ENCODE measurements at regions not wholly inside any gene's neighbourhood (a gene's known extent, or its start where the extent isn't known, plus 50 kb on each side); places are given as distances from the start of the nearest gene placed in this dataset.
"Not testable (repeated sequence)": the region's sequence is repeated elsewhere in the genome, so short reads cannot be mapped to it uniquely, and the experiment has no call there.

GRCh38 chr5:125487231-125487630 lies 740.8 kb upstream of the ZNF608 start:
- no peak for DNase-seq

- not testable (repeated sequence) for DNase-seq
Measured at GRCh38 chr5:125487652-125488051, 741.2 kb upstream of the ZNF608 start.

- no peak for DNase-seq
Measured at GRCh38 chr5:125489146-125489545, 742.7 kb upstream of the ZNF608 start.

GRCh38 chr5:125491986-125492492 lies 745.6 kb upstream of the ZNF608 start:
- no peak for DNase-seq

- DNase-seq = no peak
Measured at GRCh38 chr5:125492977-125493376, 746.5 kb upstream of the ZNF608 start.

- no peak for DNase-seq
Measured at GRCh38 chr5:125496393-125496792, 750.0 kb upstream of the ZNF608 start.

GRCh38 chr5:125497651-125498050 lies 751.2 kb upstream of the ZNF608 start:
- no peak for DNase-seq

GRCh38 chr5:125499636-125500332 lies 753.3 kb upstream of the ZNF608 start:
- DNase-seq = no peak

GRCh38 chr5:125501396-125501795 lies 755.0 kb upstream of the ZNF608 start:
- no peak for DNase-seq

GRCh38 chr5:125503946-125504345 lies 757.5 kb upstream of the ZNF608 start:
- no peak for DNase-seq

- DNase-seq = no peak
Measured at GRCh38 chr5:125505115-125505514, 758.7 kb upstream of the ZNF608 start.

GRCh38 chr5:125506124-125506523 lies 759.7 kb upstream of the ZNF608 start:
- no peak for DNase-seq

- no peak for DNase-seq
Measured at GRCh38 chr5:125508225-125508624, 761.8 kb upstream of the ZNF608 start.

GRCh38 chr5:125510651-125511050 lies 764.2 kb upstream of the ZNF608 start:
- DNase-seq = no peak

- no peak for DNase-seq
Measured at GRCh38 chr5:125517973-125518550, 771.6 kb upstream of the ZNF608 start.

- no peak for DNase-seq
Measured at GRCh38 chr5:125521289-125521688, 774.9 kb upstream of the ZNF608 start.

- DNase-seq = no peak
Measured at GRCh38 chr5:125525356-125525755, 778.9 kb upstream of the ZNF608 start.

- DNase-seq = no peak
Measured at GRCh38 chr5:125526966-125527365, 780.5 kb upstream of the ZNF608 start.

- no peak for DNase-seq
Measured at GRCh38 chr5:125528881-125529280, 782.4 kb upstream of the ZNF608 start.

GRCh38 chr5:125530833-125531615 lies 784.6 kb upstream of the ZNF608 start:
- no peak for DNase-seq

GRCh38 chr5:125536095-125536494 lies 789.7 kb upstream of the ZNF608 start:
- no peak for DNase-seq

GRCh38 chr5:125536582-125536981 lies 790.1 kb upstream of the ZNF608 start:
- DNase-seq = no peak

- DNase-seq = no peak
Measured at GRCh38 chr5:125537661-125538060, 791.2 kb upstream of the ZNF608 start.

- DNase-seq = no peak
Measured at GRCh38 chr5:125538469-125538868, 792.0 kb upstream of the ZNF608 start.
